ENCODE measurements at regions not wholly inside any gene's neighbourhood (a gene's known extent, or its start where the extent isn't known, plus 50 kb on each side); places are given as distances from the start of the nearest gene placed in this dataset.

DNA sequence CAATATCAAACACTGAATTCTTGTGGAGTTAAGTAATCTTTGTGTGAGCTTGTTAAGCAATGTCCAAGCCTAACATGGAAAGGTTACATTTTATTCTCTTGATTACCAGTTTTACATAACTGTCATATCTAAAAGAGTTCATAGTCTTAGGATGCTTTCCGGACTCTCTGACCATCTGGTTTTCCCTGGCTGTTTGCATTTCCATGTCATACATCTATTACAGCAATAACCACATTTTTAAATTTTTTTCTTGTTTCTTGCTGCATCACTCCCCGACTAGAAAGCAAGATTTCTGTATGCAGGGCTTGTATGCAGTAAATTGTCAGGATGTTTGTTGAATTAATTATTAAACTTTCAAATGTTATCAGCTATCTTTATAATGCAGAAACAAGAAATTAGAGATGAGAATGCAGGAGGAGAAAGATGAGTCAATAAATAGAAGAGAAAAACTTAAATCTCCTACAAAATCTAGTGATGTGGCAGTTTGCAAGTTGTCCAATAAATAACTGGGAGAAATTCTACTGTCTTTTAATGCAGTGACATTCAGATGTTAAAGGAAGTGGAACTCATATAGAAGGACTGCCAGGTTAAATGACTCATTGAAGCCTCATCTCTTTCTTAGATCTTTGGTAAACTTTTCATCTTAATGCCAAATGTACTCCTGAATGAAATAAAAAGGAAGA is 179.6 kb upstream of the SGCD start:
- POLR2A ChIA-PET: no interaction called here
- Mint-ChIP-seq H3K4me3 (no peak overlapping the region), H3K9me3 (peaks cover 3% of the 10 kb centered on the region), H3K27ac (no peak overlapping the region), H3K27me3 (peaks cover 4% of the 10 kb centered on the region), H3K36me3 (ENCODE audit: low read depth) (no peaks in the 10 kb centered on the region), H3K4me1 (ENCODE audit: low read depth) (no peaks in the 10 kb centered on the region)
- no peak overlapping the region for H3K27ac ChIP-seq (ENCODE audit: low read depth in 1 of 2, low read length in 2 of 2)
- H3K4me1 ChIP-seq (ENCODE audit: insufficient read depth, low read length): no peaks in the 10 kb centered on the region
- intact Hi-C loops (cut with DNase I, micrococcal nuclease): no loop called here
- ATAC-seq (ENCODE audit: poor library complexity): no peak
- peaks cover 9 to 10% of the 10 kb centered on the region in 2 experiments for H3K9me3 ChIP-seq (ENCODE audit: control insufficient read depth in 1 of 2, insufficient read depth in 1 of 2, low read length in 2 of 2)
- no peaks in the 10 kb centered on the region for H3K36me3 ChIP-seq (ENCODE audit: insufficient read depth, low read length)
- no peaks in the 10 kb centered on the region for H3K27me3 ChIP-seq (ENCODE audit: control insufficient read depth in 1 of 2, insufficient read depth in 2 of 2, low read length in 2 of 2)
- no peak overlapping the region for H3K4me3 ChIP-seq (ENCODE audit: low read length)
- TF ChIP-seq, protein P1, sequence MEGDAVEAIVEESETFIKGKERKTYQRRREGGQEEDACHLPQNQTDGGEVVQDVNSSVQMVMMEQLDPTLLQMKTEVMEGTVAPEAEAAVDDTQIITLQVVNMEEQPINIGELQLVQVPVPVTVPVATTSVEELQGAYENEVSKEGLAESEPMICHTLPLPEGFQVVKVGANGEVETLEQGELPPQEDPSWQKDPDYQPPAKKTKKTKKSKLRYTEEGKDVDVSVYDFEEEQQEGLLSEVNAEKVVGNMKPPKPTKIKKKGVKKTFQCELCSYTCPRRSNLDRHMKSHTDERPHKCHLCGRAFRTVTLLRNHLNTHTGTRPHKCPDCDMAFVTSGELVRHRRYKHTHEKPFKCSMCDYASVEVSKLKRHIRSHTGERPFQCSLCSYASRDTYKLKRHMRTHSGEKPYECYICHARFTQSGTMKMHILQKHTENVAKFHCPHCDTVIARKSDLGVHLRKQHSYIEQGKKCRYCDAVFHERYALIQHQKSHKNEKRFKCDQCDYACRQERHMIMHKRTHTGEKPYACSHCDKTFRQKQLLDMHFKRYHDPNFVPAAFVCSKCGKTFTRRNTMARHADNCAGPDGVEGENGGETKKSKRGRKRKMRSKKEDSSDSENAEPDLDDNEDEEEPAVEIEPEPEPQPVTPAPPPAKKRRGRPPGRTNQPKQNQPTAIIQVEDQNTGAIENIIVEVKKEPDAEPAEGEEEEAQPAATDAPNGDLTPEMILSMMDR (IDR thresholded peaks at IDR 0.05): no peak
- CTCF ChIA-PET: no interaction called here
- no peak for DNase-seq

- no peaks in the 10 kb centered on the region for H3K27me3 ChIP-seq (ENCODE audit: control insufficient read depth in 1 of 2, insufficient read depth in 2 of 2, low read length in 2 of 2)
- H3K27me3 Mint-ChIP-seq: peaks cover 4% of the 10 kb centered on the region
- H3K9me3 Mint-ChIP-seq: no peaks in the 10 kb centered on the region
- POLR2A ChIA-PET: no interaction called here
- intact Hi-C loops (cut with DNase I, micrococcal nuclease): no loop called here
- H3K36me3 Mint-ChIP-seq (ENCODE audit: low read depth): no peaks in the 10 kb centered on the region
- H3K4me3 ChIP-seq (ENCODE audit: low read length): no peak overlapping the region
- no peaks in the 10 kb centered on the region for H3K4me1 ChIP-seq (ENCODE audit: insufficient read depth, low read length)
- H3K9me3 ChIP-seq (ENCODE audit: control insufficient read depth in 1 of 2, insufficient read depth in 1 of 2, low read length in 2 of 2): peaks cover 5 to 6% of the 10 kb centered on the region in 2 experiments
- H3K27ac Mint-ChIP-seq: no peak overlapping the region
- H3K27ac ChIP-seq (ENCODE audit: low read depth in 1 of 2, low read length in 2 of 2): no peak overlapping the region
- ATAC-seq (ENCODE audit: poor library complexity) (no peak), DNase-seq (no peak)
- no peak overlapping the region for H3K4me3 Mint-ChIP-seq
- H3K4me1 Mint-ChIP-seq (ENCODE audit: low read depth): no peaks in the 10 kb centered on the region
- H3K36me3 ChIP-seq (ENCODE audit: insufficient read depth, low read length): no peaks in the 10 kb centered on the region
- CTCF ChIA-PET: no interaction called here
- TF ChIP-seq, protein P1 (IDR thresholded peaks at IDR 0.05): no peak
Observed at GRCh38 chr5:156147944-156148285, 179.0 kb upstream of the SGCD start.

- TF ChIP-seq, protein P1 (IDR thresholded peaks at IDR 0.05): no peak
- Histone ChIP-seq H3K4me3 (ENCODE audit: low read length) (no peak overlapping the region), H3K27me3 (ENCODE audit: control insufficient read depth in 1 of 2, insufficient read depth in 2 of 2, low read length in 2 of 2) (no peaks in the 10 kb centered on the region), H3K9me3 (ENCODE audit: control insufficient read depth in 1 of 2, insufficient read depth in 1 of 2, low read length in 2 of 2) (peaks cover 1 to 2% of the 10 kb centered on the region in 2 experiments), H3K36me3 (ENCODE audit: insufficient read depth, low read length) (no peaks in the 10 kb centered on the region), H3K4me1 (ENCODE audit: insufficient read depth, low read length) (no peaks in the 10 kb centered on the region), H3K27ac (ENCODE audit: low read depth in 1 of 2, low read length in 2 of 2) (no peak overlapping the region)
- H3K9me3 Mint-ChIP-seq: no peaks in the 10 kb centered on the region
- DNase-seq: no peak
- H3K36me3 Mint-ChIP-seq (ENCODE audit: low read depth): no peaks in the 10 kb centered on the region
- CTCF ChIA-PET: no interaction called here
- H3K4me1 Mint-ChIP-seq (ENCODE audit: low read depth): no peaks in the 10 kb centered on the region
- intact Hi-C loops (cut with DNase I, micrococcal nuclease): no loop called here
- ATAC-seq (ENCODE audit: poor library complexity): no peak
- peaks cover 4% of the 10 kb centered on the region for H3K27me3 Mint-ChIP-seq
- H3K27ac Mint-ChIP-seq: no peak overlapping the region
- POLR2A ChIA-PET: no interaction called here
- no peak overlapping the region for H3K4me3 Mint-ChIP-seq
Observed at GRCh38 chr5:156148301-156148700, 178.7 kb upstream of the SGCD start.
